ENCODE measurements at regions not wholly inside any gene's neighbourhood (a gene's known extent, or its start where the extent isn't known, plus 50 kb on each side); places are given as distances from the start of the nearest gene placed in this dataset.

- Histone ChIP-seq H2AFZ (ENCODE audit: low read depth, low read length) (no peak overlapping the region), H4K20me1 (ENCODE audit: insufficient read depth, low read length) (no peaks in the 10 kb centered on the region), H3K9me3 (ENCODE audit: insufficient read depth, low read depth, low read length) (no peaks in the 10 kb centered on the region), H3K36me3 (ENCODE audit: insufficient read depth, low read length) (no peaks in the 10 kb centered on the region), H3K9ac (ENCODE audit: low read length) (no peak overlapping the region), H3K79me2 (ENCODE audit: insufficient read depth, low read length) (no peaks in the 10 kb centered on the region), H3K27ac (ENCODE audit: low read depth, low read length) (no peak overlapping the region), H3K4me2 (ENCODE audit: low read length) (no peak overlapping the region), H3K27me3 (ENCODE audit: insufficient read depth, low read length) (no peaks in the 10 kb centered on the region), H3K4me3 (ENCODE audit: insufficient read depth, low read depth, low read length) (no peak overlapping the region), H3K4me1 (ENCODE audit: insufficient read depth, low read length) (no peaks in the 10 kb centered on the region)
- H3K4me1 Mint-ChIP-seq (ENCODE audit: low read depth, unreplicated experiment): no peaks in the 10 kb centered on the region
- peaks cover 10% of the 10 kb centered on the region for H3K27me3 Mint-ChIP-seq (ENCODE audit: low read depth, unreplicated experiment)
- DNase-seq (ENCODE audit: low read depth) (no peak), FAIRE-seq (no peak)
- no peaks in the 10 kb centered on the region for H3K9me3 Mint-ChIP-seq (ENCODE audit: unreplicated experiment)
- no peaks in the 10 kb centered on the region for H3K36me3 Mint-ChIP-seq (ENCODE audit: low read depth, unreplicated experiment)
- no peak overlapping the region for H3K27ac Mint-ChIP-seq (ENCODE audit: unreplicated experiment)
- H3K4me3 Mint-ChIP-seq (ENCODE audit: unreplicated experiment): no peak overlapping the region
- TF ChIP-seq CTCF (IDR thresholded peaks at IDR 0.05; ENCODE audit: insufficient read depth, low read depth, low read length): no peak
- TF ChIP-seq EZH2 (IDR thresholded peaks at IDR 0.05; ENCODE audit: insufficient read depth, low read length): no peak
Observed at GRCh38 chr1:58090640-58091039, 455.9 kb downstream of the OMA1 start.

GRCh38 chr1:58089898-58090534 is 456.5 kb downstream of the OMA1 start:
- no peaks in the 10 kb centered on the region for H3K36me3 ChIP-seq (ENCODE audit: insufficient read depth, low read length)
- no peak overlapping the region for H3K4me3 ChIP-seq (ENCODE audit: insufficient read depth, low read depth, low read length)
- H4K20me1 ChIP-seq (ENCODE audit: insufficient read depth, low read length): no peaks in the 10 kb centered on the region
- H3K27me3 ChIP-seq (ENCODE audit: insufficient read depth, low read length): no peaks in the 10 kb centered on the region
- H2AFZ ChIP-seq (ENCODE audit: low read depth, low read length): no peak overlapping the region
- TF ChIP-seq CTCF (IDR thresholded peaks at IDR 0.05; ENCODE audit: insufficient read depth, low read depth, low read length) (no peak), EZH2 (IDR thresholded peaks at IDR 0.05; ENCODE audit: insufficient read depth, low read length) (no peak)
- peaks cover 10% of the 10 kb centered on the region for H3K27me3 Mint-ChIP-seq (ENCODE audit: low read depth, unreplicated experiment)
- no peak overlapping the region for H3K4me2 ChIP-seq (ENCODE audit: low read length)
- H3K4me1 Mint-ChIP-seq (ENCODE audit: low read depth, unreplicated experiment): no peaks in the 10 kb centered on the region
- no peaks in the 10 kb centered on the region for H3K36me3 Mint-ChIP-seq (ENCODE audit: low read depth, unreplicated experiment)
- DNase-seq (ENCODE audit: low read depth) (no peak), FAIRE-seq (no peak)
- no peak overlapping the region for H3K27ac Mint-ChIP-seq (ENCODE audit: unreplicated experiment)
- H3K4me1 ChIP-seq (ENCODE audit: insufficient read depth, low read length): no peaks in the 10 kb centered on the region
- no peak overlapping the region for H3K9ac ChIP-seq (ENCODE audit: low read length)
- no peaks in the 10 kb centered on the region for H3K9me3 Mint-ChIP-seq (ENCODE audit: unreplicated experiment)
- H3K27ac ChIP-seq (ENCODE audit: low read depth, low read length): no peak overlapping the region
- no peak overlapping the region for H3K4me3 Mint-ChIP-seq (ENCODE audit: unreplicated experiment)
- no peaks in the 10 kb centered on the region for H3K79me2 ChIP-seq (ENCODE audit: insufficient read depth, low read length)
- no peaks in the 10 kb centered on the region for H3K9me3 ChIP-seq (ENCODE audit: insufficient read depth, low read depth, low read length)

GRCh38 chr1:58084266-58084665 is 462.3 kb downstream of the OMA1 start:
- Histone ChIP-seq H3K4me3 (ENCODE audit: insufficient read depth, low read depth, low read length) (no peak overlapping the region), H3K9ac (ENCODE audit: low read length) (no peak overlapping the region), H4K20me1 (ENCODE audit: insufficient read depth, low read length) (no peaks in the 10 kb centered on the region), H3K9me3 (ENCODE audit: insufficient read depth, low read depth, low read length) (peaks cover 3% of the 10 kb centered on the region), H3K4me1 (ENCODE audit: insufficient read depth, low read length) (no peaks in the 10 kb centered on the region), H3K4me2 (ENCODE audit: low read length) (no peak overlapping the region), H3K36me3 (ENCODE audit: insufficient read depth, low read length) (no peaks in the 10 kb centered on the region), H3K27me3 (ENCODE audit: insufficient read depth, low read length) (no peaks in the 10 kb centered on the region), H3K79me2 (ENCODE audit: insufficient read depth, low read length) (no peaks in the 10 kb centered on the region), H3K27ac (ENCODE audit: low read depth, low read length) (no peak overlapping the region), H2AFZ (ENCODE audit: low read depth, low read length) (no peak overlapping the region)
- Mint-ChIP-seq H3K9me3 (ENCODE audit: unreplicated experiment) (no peaks in the 10 kb centered on the region), H3K27me3 (ENCODE audit: low read depth, unreplicated experiment) (peaks cover 11% of the 10 kb centered on the region), H3K36me3 (ENCODE audit: low read depth, unreplicated experiment) (no peaks in the 10 kb centered on the region), H3K4me3 (ENCODE audit: unreplicated experiment) (no peak overlapping the region), H3K27ac (ENCODE audit: unreplicated experiment) (peak overlapping the region; percentile 59), H3K4me1 (ENCODE audit: low read depth, unreplicated experiment) (peaks cover 7% of the 10 kb centered on the region)
- no peak for FAIRE-seq
- TF ChIP-seq CTCF (IDR thresholded peaks at IDR 0.05; ENCODE audit: insufficient read depth, low read depth, low read length): no peak
- no peak for TF ChIP-seq EZH2 (IDR thresholded peaks at IDR 0.05; ENCODE audit: insufficient read depth, low read length)
- DNase-seq (ENCODE audit: low read depth): no peak

All from astrocyte (in vitro differentiated cells and primary cell).